Stimulated activated CD8-positive, alpha-beta memory T cell treated with anti-CD3 and anti-CD28 coated beads, Interleukin-7, amount 100 ng/mL, for 48 hours (primary cell): ENCODE measurements at regions not wholly inside any gene's neighbourhood (a gene's known extent, or its start where the extent isn't known, plus 50 kb on each side); places are given as distances from the start of the nearest gene placed in this dataset.

ENCODE experiments used
- DNase-seq, 2 donors: peaks; one replicate each; pipeline ENCODE4 v3.0.0-alpha.2; 2020; ENCODE audit warnings: low read depth in 1 of 2; ENCODE audit errors: extremely low read depth in 1 of 2

DNA sequence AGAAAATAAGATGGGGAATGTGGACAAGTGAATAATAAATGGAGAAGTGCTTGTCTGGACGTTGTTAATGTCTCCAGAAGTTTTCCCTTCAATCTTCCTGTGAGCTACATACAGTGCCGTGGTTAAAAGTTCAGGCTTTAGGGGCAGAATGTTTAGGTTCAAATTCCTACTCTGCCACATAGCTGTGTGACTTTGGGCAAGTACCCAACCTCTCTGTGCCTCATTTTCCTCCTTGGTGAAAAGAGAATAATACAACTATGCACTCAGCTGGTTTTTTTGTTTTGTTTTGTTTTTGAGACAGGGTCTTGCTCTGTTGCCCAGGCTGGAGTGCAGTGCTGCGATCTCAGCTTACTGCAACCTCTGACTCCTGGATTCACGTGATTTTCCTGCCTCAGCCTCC lies 143.5 kb downstream of the CHIC2 start:
- no peak for DNase-seq

DNA sequence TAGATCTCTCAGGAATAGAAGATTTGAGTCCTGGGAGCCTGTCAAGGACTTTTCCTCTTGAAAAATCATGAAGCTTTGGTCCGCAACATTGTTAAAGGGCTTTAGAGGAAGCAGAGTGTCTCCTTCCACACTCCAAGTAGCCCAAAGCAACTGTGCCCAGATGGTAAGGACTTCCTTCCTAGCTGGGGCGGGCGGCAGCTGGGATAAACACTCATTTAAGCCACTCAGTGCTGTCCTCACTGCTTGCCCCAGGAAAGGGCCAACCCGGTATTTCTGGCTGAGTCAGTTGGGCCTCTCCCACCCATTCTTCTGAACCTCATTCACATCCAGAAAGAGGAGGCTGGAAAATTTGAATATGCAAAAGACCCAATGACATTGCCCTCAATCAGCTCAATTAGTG lies 144.3 kb downstream of the CHIC2 start:
- no peak for DNase-seq

GRCh38 chr4:53919535-53919934 lies 144.9 kb downstream of the CHIC2 start:
- no peak for DNase-seq

DNA sequence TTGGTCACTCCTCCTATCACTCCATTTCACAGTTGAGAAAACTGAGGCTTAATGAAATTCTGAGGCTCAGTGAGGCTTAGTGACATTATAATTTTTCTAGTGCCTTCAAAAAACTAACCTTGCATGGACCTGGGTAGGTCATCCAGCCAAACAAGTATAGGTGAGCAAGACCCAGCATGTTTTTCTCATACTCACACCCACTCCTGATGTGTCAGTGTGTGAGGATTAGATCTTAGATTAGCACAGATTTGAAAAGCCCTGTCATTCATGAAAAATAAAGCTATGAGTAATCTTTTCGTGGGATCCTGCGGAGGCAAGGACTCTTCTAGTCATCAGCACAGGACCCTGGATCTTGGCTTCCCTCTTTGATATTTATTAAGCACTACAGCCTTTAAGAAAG lies 146.7 kb downstream of the CHIC2 start:
- no peak for DNase-seq

DNA sequence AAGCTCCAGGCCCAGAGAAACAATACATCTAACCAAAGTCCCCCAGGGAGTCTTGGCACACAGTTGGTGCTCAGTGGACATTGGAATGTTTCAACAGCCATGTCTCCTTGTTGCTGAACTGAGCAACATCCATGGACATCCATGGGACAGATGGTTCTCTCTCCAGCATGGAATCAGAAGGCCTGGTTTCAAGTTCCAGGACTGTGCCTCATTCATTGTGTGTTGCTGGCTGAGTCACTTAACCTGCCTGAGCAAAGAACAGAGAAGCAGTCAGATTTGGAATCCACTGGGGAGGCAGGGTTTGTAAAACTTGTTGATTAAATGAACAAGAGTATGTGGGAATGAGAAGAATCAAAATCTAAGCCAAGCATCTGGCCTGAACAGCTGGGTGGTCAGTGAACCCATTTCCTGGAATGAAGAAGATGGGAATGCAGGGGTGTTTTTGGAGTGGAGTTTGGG lies 147.9 kb downstream of the CHIC2 start:
- no peak for DNase-seq

DNA sequence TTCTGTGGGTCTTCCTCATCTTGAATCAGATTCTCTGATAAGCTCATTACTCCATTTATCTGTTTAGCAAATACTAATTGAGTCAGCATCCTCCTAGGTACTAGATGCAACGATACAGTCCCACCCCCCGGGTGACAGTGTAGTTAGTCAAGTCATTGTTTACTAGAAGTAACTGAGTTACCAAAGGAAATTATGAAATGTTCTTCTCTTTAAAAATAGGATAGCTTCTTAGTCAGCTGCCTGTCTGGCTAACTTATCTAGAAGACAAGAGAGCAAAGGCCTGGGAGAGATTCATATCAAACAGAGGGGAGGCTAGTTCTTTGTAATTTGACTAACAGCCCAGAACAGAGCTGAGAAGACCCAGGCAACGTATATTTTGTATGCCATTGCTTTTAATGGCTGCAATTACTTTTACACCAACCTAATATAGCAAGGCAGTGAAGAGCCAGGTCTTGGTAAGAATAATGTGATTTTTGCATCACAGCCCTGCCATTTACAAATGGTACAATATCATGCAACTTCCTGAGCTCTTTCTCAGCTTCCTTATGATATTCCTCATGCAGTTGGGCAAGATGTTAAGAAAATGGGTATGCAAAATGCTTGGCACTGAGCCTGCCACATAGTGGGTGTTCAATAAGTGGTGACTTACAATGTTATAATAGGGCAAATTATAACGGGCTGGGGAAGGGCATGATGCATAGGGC lies 149.9 kb downstream of the CHIC2 start:
- DNase-seq, result peak in 1 of 2 donors; percentile 51

- no peak for DNase-seq
These were observed 150.6 kb downstream of the CHIC2 start for GRCh38 chr4:53913771-53914170.

- no peak for DNase-seq
These were observed 151.5 kb downstream of the CHIC2 start for GRCh38 chr4:53912766-53913497.

DNA sequence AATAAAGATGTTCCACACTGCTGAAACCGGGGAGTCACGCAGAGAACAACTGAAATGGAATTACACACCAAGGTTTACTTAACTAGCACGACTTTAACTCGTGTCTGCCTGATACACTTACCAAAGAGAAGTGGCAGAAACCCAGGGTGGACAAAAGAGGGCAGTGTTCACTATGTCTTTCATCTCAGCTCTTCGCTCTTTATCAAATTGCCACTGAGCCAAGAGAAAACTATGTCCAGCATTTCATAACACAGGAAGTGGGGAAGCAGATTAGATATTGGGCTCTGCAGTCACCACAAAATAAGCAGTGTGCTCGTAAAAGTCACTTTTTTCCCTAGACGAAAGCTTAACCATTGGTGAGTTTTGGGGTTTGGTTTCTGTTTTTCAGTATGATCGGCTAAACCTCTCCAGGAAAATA lies 155.7 kb downstream of the CHIC2 start:
- no peak for DNase-seq

DNA sequence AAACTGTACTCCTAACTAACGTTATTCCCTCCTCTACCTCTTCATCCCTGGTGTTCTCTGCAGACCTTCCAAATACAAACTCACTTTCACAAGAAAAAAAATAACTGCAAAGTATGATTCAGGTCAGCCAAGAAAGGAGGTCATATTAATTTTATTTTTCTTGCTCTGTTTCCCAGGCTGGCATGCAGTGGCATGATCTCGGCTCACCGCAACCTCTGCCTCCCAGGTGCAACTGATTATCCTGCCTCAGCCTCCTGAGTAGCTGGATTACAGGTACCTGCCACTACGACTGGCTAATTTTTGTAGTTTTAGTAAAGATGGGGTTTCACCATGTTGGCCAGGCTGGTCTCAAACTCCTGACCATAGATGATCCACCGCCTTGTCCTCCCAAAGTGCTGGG lies 156.6 kb downstream of the CHIC2 start:
- no peak for DNase-seq

- DNase-seq, result no peak
These were observed 157.7 kb downstream of the CHIC2 start for GRCh38 chr4:53906606-53907190.

DNA sequence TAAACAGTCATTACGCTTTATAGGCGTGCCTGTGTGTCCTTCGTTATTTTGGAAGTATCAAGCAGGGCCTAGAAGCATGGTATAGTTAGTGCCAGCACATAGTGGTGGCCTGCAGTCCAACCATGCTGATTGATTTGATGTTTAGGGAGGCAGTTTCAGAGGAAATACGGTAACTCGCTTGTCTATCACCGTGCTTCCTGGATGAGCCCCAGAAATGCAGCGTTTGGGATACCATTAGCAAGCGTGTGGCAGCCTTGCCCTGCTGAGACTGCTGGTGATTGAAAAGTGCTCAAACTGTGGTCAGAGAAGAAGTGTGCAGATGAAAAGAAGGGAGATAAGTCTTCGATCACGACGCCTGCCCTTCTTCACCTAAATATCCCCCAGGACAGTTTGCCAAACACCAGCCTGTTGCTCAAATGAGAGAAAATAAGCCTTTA lies 158.4 kb downstream of the CHIC2 start:
- no peak for DNase-seq

GRCh38 chr4:53905276-53905940 lies 159.0 kb downstream of the CHIC2 start:
- no peak for DNase-seq

DNA sequence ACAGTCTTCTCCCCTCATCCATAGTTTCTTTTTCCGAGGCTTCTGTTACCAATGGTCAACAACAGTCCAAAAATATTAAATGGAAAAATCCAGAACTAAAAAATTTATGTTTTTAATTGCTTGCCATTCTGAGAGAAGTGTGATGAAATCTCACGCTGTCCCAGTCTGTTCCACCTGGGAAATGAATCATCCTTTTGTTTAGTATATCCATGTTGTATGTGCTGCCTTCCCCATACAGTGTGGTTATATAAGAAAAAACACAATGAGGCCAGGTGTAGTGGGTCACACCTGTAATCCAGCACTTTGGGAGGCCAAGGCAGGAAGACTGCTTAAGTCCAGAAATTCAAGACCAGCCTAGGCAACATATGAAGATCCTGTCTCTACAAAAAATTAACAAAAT lies 161.6 kb downstream of the CHIC2 start:
- DNase-seq, result no peak

DNA sequence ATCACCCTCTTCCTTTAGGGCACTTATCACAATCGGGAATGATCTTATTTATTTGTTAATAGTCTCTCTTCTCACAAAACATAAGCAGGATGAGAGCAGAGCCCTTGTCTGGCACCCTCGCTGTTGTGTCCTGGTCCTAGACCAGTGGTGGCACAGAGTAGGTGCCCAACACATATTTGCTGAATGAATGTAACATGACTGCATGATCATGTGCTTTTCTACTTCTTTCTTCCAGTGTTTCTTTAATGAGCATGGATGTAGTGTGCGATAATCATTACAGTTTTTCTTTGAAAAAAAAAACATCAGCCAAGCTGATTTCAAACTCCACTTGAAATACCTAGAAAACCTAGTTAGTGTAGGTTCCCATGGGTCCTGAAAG lies 164.1 kb downstream of the CHIC2 start:
- no peak for DNase-seq

GRCh38 chr4:53899586-53900270 lies 164.7 kb downstream of the CHIC2 start:
- DNase-seq, result no peak

GRCh38 chr4:53895137-53895536 lies 169.3 kb downstream of the CHIC2 start:
- DNase-seq, result no peak

- DNase-seq, result no peak
These were observed 173.9 kb downstream of the CHIC2 start for GRCh38 chr4:53890461-53890860.

DNA sequence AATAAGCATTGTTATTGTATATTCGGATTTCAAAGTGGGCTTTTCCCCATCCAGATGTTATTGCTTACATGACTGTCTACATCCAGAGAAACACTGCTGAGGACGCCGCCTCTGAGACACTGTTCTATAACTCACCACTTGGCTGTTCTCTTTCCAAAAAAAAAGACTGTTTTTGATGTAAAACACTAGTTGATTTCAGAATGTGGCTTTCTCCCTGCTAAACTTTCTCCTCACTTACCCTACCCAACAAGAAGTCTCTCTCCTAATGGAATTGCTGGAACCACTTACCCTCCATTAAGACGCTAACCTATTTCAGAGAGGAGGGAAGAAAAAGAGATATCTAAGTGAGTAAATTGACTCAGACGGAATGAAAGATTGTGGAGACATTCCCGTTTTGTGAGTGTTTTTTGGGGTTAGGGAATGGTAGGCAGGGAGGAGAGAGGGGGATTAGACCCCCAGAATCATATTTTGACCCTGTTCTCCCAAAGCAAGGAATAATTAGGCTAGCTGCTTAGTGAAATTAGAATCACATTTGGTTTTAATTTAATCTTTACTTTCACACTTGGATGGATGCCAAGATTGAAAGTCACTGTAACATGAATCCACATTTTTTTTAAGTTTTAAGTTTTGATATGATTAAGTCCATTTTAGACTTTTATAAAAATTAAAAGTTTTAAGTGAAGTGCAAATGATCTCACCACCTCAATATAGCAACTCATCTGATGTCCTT lies 174.9 kb downstream of the CHIC2 start:
- DNase-seq, result no peak

DNA sequence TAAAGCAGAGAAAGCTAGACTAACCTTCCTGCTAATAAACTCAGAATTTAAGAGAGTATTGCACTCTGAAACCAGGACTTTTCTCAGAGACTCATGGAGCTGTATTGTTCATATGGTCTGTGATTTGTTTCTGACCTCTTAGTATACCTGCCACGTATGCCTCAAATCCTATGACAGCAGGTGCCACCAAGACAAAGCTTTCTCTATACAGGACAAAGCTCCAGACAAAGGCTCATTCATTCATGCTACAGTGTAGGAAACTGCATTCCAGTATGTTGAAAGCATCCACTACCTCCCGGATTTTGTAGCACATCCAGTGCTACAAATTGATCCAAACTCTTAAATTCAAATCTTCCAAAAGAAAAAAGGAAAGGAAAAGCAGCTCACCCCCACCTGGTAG lies 178.3 kb downstream of the CHIC2 start:
- DNase-seq, result no peak
